ENCODE measurements at regions not wholly inside any gene's neighbourhood (a gene's known extent, or its start where the extent isn't known, plus 50 kb on each side); places are given as distances from the start of the nearest gene placed in this dataset.
"Not testable (repeated sequence)": the region's sequence is repeated elsewhere in the genome, so short reads cannot be mapped to it uniquely, and the experiment has no call there.

DNA sequence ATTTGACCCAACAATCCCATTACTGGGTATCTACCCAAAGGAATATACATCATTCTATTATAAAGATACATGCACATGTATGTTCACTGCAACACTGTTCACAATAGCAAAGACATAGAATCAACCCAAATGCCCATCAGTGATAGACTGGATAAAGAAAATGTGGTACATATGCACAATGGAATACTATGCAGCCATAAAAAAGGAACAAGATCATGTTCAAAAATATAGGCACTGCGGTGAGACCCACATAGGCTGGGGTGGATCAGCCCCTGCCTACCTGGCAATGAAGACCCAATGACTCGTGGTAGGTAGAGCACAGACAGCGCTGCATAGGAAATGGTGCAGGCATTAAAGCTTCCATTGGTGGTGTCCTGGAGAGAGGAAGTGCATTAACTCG is 88.6 kb upstream of the NFIL3 start:
- DNase-seq (ENCODE audit: low read depth in 4 of 6, low spot score in 6 of 6); H3K4me1 ChIP-seq (ENCODE audit: control insufficient read depth, insufficient read depth, low read length); H3K36me3 ChIP-seq (ENCODE audit: control insufficient read depth, insufficient read depth, low read length); H3K27ac ChIP-seq (ENCODE audit: low read depth, low read length); H3K9me3 ChIP-seq (ENCODE audit: control insufficient read depth, insufficient read depth, low read length); H3K27me3 ChIP-seq (ENCODE audit: control insufficient read depth, insufficient read depth, low read length); H3K4me3 ChIP-seq (ENCODE audit: low read depth, low read length): not testable (repeated sequence)
- 98% methylated on average over 4 of the region's 4 CpGs for WGBS (ENCODE audit: insufficient coverage)

- DNase-seq (ENCODE audit: low read depth in 4 of 6, low spot score in 6 of 6), result no peak
- H3K4me1 ChIP-seq (ENCODE audit: control insufficient read depth, insufficient read depth, low read length), result no peaks in the 10 kb centered on the region
- WGBS (ENCODE audit: insufficient coverage), result 92% methylated on average over 3 of the region's 4 CpGs
- no peak overlapping the region for H3K4me3 ChIP-seq (ENCODE audit: low read depth, low read length)
- H3K9me3 ChIP-seq (ENCODE audit: control insufficient read depth, insufficient read depth, low read length), result no peaks in the 10 kb centered on the region
- no peak overlapping the region for H3K27ac ChIP-seq (ENCODE audit: low read depth, low read length)
- H3K36me3 ChIP-seq (ENCODE audit: control insufficient read depth, insufficient read depth, low read length), result no peaks in the 10 kb centered on the region
- no peaks in the 10 kb centered on the region for H3K27me3 ChIP-seq (ENCODE audit: control insufficient read depth, insufficient read depth, low read length)
Measured at GRCh38 chr9:91503673-91504081, 80.0 kb upstream of the NFIL3 start.

GRCh38 chr9:91502913-91503672 is 79.5 kb upstream of the NFIL3 start:
- no peak overlapping the region for H3K27ac ChIP-seq (ENCODE audit: low read depth, low read length)
- no peak overlapping the region for H3K4me3 ChIP-seq (ENCODE audit: low read depth, low read length)
- no peaks in the 10 kb centered on the region for H3K9me3 ChIP-seq (ENCODE audit: control insufficient read depth, insufficient read depth, low read length)
- DNase-seq (ENCODE audit: low read depth in 4 of 6, low spot score in 6 of 6), result no peak
- H3K27me3 ChIP-seq (ENCODE audit: control insufficient read depth, insufficient read depth, low read length), result no peaks in the 10 kb centered on the region
- 95% methylated on average over 8 of the region's 12 CpGs for WGBS (ENCODE audit: insufficient coverage)
- H3K36me3 ChIP-seq (ENCODE audit: control insufficient read depth, insufficient read depth, low read length), result no peaks in the 10 kb centered on the region
- H3K4me1 ChIP-seq (ENCODE audit: control insufficient read depth, insufficient read depth, low read length), result no peaks in the 10 kb centered on the region

DNA sequence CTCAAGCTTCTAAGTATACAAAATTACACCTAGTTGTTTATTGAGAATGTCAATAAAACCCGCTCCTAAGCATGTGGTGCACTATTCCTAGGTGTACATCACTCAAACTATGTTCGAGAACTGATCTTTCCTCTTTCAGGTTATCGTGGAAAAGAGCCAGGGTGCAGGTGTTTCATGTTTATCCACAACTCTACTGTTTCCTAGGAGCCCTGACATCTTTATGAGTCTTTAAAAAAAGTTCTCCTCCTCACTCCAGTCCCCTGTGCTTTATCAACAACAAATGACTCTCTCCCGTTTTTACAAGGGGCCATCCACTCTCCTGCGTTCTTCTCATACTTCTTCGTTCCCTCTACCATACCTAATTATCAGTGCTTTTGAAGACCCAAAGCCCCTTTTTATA is 78.8 kb upstream of the NFIL3 start:
- H3K27me3 ChIP-seq (ENCODE audit: control insufficient read depth, insufficient read depth, low read length), result no peaks in the 10 kb centered on the region
- WGBS (ENCODE audit: insufficient coverage), result 61% methylated on average over 5 of the region's 6 CpGs
- DNase-seq (ENCODE audit: low read depth in 4 of 6, low spot score in 6 of 6), result no peak
- H3K4me3 ChIP-seq (ENCODE audit: low read depth, low read length), result no peak overlapping the region
- no peaks in the 10 kb centered on the region for H3K36me3 ChIP-seq (ENCODE audit: control insufficient read depth, insufficient read depth, low read length)
- H3K27ac ChIP-seq (ENCODE audit: low read depth, low read length), result no peak overlapping the region
- H3K4me1 ChIP-seq (ENCODE audit: control insufficient read depth, insufficient read depth, low read length), result no peaks in the 10 kb centered on the region
- no peaks in the 10 kb centered on the region for H3K9me3 ChIP-seq (ENCODE audit: control insufficient read depth, insufficient read depth, low read length)

- Histone ChIP-seq H3K27me3 (ENCODE audit: control insufficient read depth, insufficient read depth, low read length) (no peaks in the 10 kb centered on the region), H3K36me3 (ENCODE audit: control insufficient read depth, insufficient read depth, low read length) (no peaks in the 10 kb centered on the region)
- WGBS (ENCODE audit: insufficient coverage), result 79% methylated on average over 6 of the region's 9 CpGs
Measured at GRCh38 chr9:91500509-91501014, 76.9 kb upstream of the NFIL3 start.

GRCh38 chr9:91496351-91496750 is 72.7 kb upstream of the NFIL3 start:
- Histone ChIP-seq H3K27me3 (ENCODE audit: control insufficient read depth, insufficient read depth, low read length) (no peaks in the 10 kb centered on the region), H3K4me3 (ENCODE audit: low read depth, low read length) (no peak overlapping the region), H3K36me3 (ENCODE audit: control insufficient read depth, insufficient read depth, low read length) (no peaks in the 10 kb centered on the region), H3K4me1 (ENCODE audit: control insufficient read depth, insufficient read depth, low read length) (no peaks in the 10 kb centered on the region), H3K27ac (ENCODE audit: low read depth, low read length) (no peak overlapping the region), H3K9me3 (ENCODE audit: control insufficient read depth, insufficient read depth, low read length) (no peaks in the 10 kb centered on the region)
- no peak for DNase-seq (ENCODE audit: low read depth in 4 of 6, low spot score in 6 of 6)
- WGBS (ENCODE audit: insufficient coverage), result 75% methylated on average over 7 of the region's 7 CpGs

More at GRCh38 chr9:91500509-91501014, 76.9 kb upstream of the NFIL3 start:
- H3K4me3 ChIP-seq (ENCODE audit: low read depth, low read length), result no peak overlapping the region
- no peaks in the 10 kb centered on the region for H3K9me3 ChIP-seq (ENCODE audit: control insufficient read depth, insufficient read depth, low read length)
- no peaks in the 10 kb centered on the region for H3K4me1 ChIP-seq (ENCODE audit: control insufficient read depth, insufficient read depth, low read length)
- DNase-seq (ENCODE audit: low read depth in 4 of 6, low spot score in 6 of 6), result no peak
- H3K27ac ChIP-seq (ENCODE audit: low read depth, low read length), result no peak overlapping the region

- 67% methylated on average over 1 of the region's 4 CpGs for WGBS (ENCODE audit: insufficient coverage)
- H3K27me3 ChIP-seq (ENCODE audit: control insufficient read depth, insufficient read depth, low read length), result no peaks in the 10 kb centered on the region
- H3K36me3 ChIP-seq (ENCODE audit: control insufficient read depth, insufficient read depth, low read length), result no peaks in the 10 kb centered on the region
- DNase-seq (ENCODE audit: low read depth in 4 of 6, low spot score in 6 of 6), result no peak
- H3K4me3 ChIP-seq (ENCODE audit: low read depth, low read length), result no peak overlapping the region
- H3K27ac ChIP-seq (ENCODE audit: low read depth, low read length), result no peak overlapping the region
- no peaks in the 10 kb centered on the region for H3K4me1 ChIP-seq (ENCODE audit: control insufficient read depth, insufficient read depth, low read length)
- H3K9me3 ChIP-seq (ENCODE audit: control insufficient read depth, insufficient read depth, low read length), result no peaks in the 10 kb centered on the region
Measured at GRCh38 chr9:91495450-91495849, 71.8 kb upstream of the NFIL3 start.

GRCh38 chr9:91494751-91495150 is 71.1 kb upstream of the NFIL3 start:
- H3K36me3 ChIP-seq (ENCODE audit: control insufficient read depth, insufficient read depth, low read length), result no peaks in the 10 kb centered on the region
- H3K4me1 ChIP-seq (ENCODE audit: control insufficient read depth, insufficient read depth, low read length), result no peaks in the 10 kb centered on the region
- H3K27me3 ChIP-seq (ENCODE audit: control insufficient read depth, insufficient read depth, low read length), result no peaks in the 10 kb centered on the region
- no peaks in the 10 kb centered on the region for H3K9me3 ChIP-seq (ENCODE audit: control insufficient read depth, insufficient read depth, low read length)
- no peak for DNase-seq (ENCODE audit: low read depth in 4 of 6, low spot score in 6 of 6)
- H3K4me3 ChIP-seq (ENCODE audit: low read depth, low read length), result no peak overlapping the region
- WGBS (ENCODE audit: insufficient coverage), result no CpG with 5 or more reads among the region's 3 CpGs
- H3K27ac ChIP-seq (ENCODE audit: low read depth, low read length), result no peak overlapping the region

- no peak for DNase-seq (ENCODE audit: low read depth in 4 of 6, low spot score in 6 of 6)
- H3K4me3 ChIP-seq (ENCODE audit: low read depth, low read length), result no peak overlapping the region
- no peaks in the 10 kb centered on the region for H3K36me3 ChIP-seq (ENCODE audit: control insufficient read depth, insufficient read depth, low read length)
- no peaks in the 10 kb centered on the region for H3K4me1 ChIP-seq (ENCODE audit: control insufficient read depth, insufficient read depth, low read length)
- H3K27me3 ChIP-seq (ENCODE audit: control insufficient read depth, insufficient read depth, low read length), result no peaks in the 10 kb centered on the region
- H3K9me3 ChIP-seq (ENCODE audit: control insufficient read depth, insufficient read depth, low read length), result no peaks in the 10 kb centered on the region
- H3K27ac ChIP-seq (ENCODE audit: low read depth, low read length), result no peak overlapping the region
- 100% methylated on average over 2 of the region's 2 CpGs for WGBS (ENCODE audit: insufficient coverage)
Measured at GRCh38 chr9:91492237-91492636, 68.6 kb upstream of the NFIL3 start.

GRCh38 chr9:91491624-91492023 is 68.0 kb upstream of the NFIL3 start:
- Histone ChIP-seq H3K27ac (ENCODE audit: low read depth, low read length) (no peak overlapping the region), H3K36me3 (ENCODE audit: control insufficient read depth, insufficient read depth, low read length) (no peaks in the 10 kb centered on the region), H3K4me3 (ENCODE audit: low read depth, low read length) (no peak overlapping the region), H3K4me1 (ENCODE audit: control insufficient read depth, insufficient read depth, low read length) (no peaks in the 10 kb centered on the region), H3K9me3 (ENCODE audit: control insufficient read depth, insufficient read depth, low read length) (no peaks in the 10 kb centered on the region), H3K27me3 (ENCODE audit: control insufficient read depth, insufficient read depth, low read length) (no peaks in the 10 kb centered on the region)
- no peak for DNase-seq (ENCODE audit: low read depth in 4 of 6, low spot score in 6 of 6)
- 92% methylated on average over 9 of the region's 9 CpGs for WGBS (ENCODE audit: insufficient coverage)
